ENCODE measurements at regions not wholly inside any gene's neighbourhood (a gene's known extent, or its start where the extent isn't known, plus 50 kb on each side); places are given as distances from the start of the nearest gene placed in this dataset.

DNA sequence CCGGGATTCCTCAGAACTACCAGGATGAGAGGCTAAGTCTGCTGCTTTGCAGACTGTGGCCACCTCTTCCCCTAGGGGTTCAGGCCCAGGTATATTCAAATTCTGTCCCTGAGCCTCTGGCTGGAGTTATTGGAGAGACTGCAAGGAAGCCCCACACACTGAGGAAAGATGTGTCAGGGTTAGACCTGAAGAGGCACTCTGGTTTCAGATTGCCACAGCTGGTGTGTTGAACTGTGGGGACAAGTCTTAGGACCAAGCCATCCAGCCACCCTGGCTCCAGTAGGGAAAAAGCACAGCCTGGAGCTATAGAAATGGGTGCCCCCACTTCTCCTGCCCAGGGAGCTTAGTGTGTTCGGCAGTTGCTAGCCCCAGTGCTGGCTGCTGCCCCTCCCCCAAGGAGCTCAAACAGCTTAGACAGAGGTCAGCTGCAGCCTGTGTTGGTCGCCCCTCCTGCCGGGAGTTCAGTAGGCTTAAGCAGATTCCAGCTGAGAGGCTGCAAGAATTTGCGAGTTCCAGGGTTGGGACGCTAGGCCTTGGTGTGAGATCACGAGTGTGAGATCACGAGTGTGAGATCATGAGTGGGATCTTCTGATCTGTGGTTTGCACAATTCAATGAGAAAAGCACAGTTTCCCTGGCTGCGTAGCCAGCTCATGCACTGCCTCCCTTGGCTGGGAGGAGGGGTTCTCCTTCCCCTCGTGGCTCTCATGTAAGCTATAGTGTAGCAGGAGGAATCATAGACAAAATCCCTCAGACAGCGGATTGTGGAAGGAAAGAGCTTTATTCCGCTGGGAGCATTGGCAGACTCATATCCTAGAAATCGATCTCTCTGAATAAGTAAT, 552.1 kb upstream of the CHORDC1 start:
- in situ Hi-C loops (cut with HindIII; ENCODE audit: low pct_unique_long_range_greater_than_20kb, low sequenced_read_pairs): no loop called here
- peak; percentile 8 for DNase-seq (ENCODE audit: low read depth, low spot score)

DNA sequence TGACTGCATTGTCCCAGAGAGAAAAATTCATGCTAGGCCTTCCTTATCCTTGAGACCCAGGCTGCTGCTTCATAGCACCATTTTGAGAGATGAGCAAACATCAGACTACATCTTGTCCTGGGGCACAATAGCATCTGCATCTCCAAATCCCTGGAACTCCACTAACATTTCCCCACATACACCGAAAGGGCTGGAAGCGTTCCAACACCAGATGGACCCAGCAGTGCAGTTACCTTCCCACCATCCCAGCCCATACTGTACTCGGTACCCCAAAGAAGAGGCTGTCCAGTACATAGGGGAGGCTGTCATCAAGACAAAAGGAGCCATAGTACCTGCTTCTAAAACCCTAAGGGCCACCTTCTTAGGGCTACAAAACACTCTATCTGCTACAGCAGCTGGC, 547.2 kb upstream of the CHORDC1 start:
- in situ Hi-C loops (cut with HindIII; ENCODE audit: low pct_unique_long_range_greater_than_20kb, low sequenced_read_pairs): no loop called here
- DNase-seq (ENCODE audit: low read depth, low spot score): no peak

DNA sequence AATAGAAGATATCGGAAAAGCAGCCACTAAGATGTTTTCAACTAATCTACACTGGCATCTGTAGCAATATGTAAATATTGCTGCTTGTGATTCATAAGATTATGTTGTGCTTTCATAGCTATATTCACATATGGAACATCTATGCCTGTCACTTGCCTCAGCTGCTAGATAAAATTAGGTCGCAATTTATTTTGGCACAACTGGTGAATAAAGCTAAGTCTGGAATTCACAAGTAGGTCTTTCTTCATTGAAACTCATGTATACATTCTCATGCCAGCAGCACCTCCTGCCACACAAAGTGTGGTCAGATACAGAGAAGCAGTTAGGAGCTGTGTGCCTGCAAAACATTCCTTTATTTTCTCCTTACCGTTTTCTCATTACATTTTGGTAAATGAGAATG, 543.3 kb upstream of the CHORDC1 start:
- no peak for DNase-seq (ENCODE audit: low read depth, low spot score)
- in situ Hi-C loops (cut with HindIII; ENCODE audit: low pct_unique_long_range_greater_than_20kb, low sequenced_read_pairs): no loop called here

DNA sequence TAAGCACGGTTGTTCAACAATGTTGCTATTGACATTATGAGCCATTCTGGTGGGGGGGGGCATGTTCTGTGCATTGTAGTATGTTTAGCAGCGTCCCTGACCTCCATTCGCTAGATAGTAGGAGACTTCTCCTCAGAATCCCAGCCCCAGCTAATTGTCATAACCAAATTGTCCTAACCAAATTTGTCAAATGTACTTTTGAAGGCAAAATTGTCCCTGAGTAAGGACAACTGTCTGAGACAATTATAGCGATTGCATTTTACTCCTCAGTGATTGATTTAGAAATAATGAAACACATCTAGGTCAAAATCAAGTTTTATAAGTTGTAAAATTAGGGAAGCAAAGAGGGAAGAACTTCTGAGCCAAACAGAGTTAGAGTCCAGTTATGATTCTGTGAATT, 541.8 kb upstream of the CHORDC1 start:
- in situ Hi-C loops (cut with HindIII; ENCODE audit: low pct_unique_long_range_greater_than_20kb, low sequenced_read_pairs): no loop called here
- DNase-seq (ENCODE audit: low read depth, low spot score): no peak

DNA sequence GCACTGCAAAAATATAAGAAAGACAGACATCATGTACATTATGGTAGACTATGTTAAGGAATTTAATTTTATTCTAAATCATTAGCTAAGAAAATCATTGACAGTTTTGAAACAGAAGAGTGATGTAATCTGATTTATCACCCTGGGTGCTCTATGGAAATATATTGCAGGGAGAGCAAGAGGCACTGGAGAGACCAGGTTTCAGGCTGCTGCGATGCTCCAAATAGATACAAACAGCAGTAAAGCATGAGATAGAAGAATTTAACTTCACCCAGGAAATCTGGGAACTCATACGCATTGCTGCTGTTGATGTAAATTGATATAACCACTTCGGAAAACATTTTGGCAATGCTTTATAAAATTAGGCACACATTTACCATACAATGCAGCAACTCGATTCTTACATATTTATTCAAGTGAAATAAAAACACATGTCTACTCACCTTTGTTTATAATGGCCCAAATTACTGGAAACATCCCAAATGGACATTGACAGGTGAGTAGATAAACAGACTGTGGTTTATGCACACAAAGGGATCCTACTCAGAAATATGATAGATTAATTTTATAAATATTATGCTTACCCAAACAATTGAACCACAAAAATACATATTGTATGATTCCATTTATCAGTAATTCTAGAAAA, 535.1 kb upstream of the CHORDC1 start:
- DNase-seq (ENCODE audit: low read depth, low spot score): no peak
- in situ Hi-C loops (cut with HindIII; ENCODE audit: low pct_unique_long_range_greater_than_20kb, low sequenced_read_pairs): no loop called here

DNA sequence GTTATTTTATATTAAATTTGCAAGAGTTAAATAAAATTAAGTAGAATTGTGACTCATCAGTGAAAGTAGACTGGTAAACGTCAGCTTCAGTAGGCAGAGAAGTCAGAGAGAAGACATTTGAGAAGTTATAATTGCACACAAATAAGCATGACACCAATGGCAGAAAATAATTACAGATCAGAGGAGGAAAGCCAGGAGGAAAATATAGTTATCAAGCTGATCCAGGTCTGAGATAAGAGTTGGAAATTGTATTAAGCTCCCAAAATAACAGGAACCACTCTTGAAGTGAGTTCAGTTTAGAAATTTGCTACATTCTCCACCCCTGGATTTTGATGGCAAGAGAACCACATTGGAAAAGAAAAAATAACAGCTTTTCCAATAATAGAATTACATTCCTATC, 533.8 kb upstream of the CHORDC1 start:
- in situ Hi-C loops (cut with HindIII; ENCODE audit: low pct_unique_long_range_greater_than_20kb, low sequenced_read_pairs): no loop called here
- no peak for DNase-seq (ENCODE audit: low read depth, low spot score)

DNA sequence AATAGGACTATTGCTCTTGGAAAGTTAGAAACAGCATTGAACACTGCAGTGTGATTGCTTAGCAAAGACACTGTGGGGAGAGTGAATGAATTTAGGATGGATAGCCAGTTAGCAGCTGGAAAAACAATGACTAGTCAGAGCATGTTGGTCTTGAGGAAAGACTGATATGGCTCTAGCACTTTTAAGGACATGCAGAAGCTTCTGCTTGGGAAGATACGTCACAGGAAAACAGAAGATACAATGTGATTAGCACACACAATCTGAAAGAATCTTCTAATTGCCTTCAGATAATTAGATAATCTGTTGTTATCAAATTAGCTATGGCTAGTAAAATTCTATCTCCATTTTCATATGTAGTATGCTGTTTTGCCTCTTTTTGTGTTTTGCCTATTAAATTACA, 530.7 kb upstream of the CHORDC1 start:
- in situ Hi-C loops (cut with HindIII; ENCODE audit: low pct_unique_long_range_greater_than_20kb, low sequenced_read_pairs): no loop called here
- DNase-seq (ENCODE audit: low read depth, low spot score): no peak

DNA sequence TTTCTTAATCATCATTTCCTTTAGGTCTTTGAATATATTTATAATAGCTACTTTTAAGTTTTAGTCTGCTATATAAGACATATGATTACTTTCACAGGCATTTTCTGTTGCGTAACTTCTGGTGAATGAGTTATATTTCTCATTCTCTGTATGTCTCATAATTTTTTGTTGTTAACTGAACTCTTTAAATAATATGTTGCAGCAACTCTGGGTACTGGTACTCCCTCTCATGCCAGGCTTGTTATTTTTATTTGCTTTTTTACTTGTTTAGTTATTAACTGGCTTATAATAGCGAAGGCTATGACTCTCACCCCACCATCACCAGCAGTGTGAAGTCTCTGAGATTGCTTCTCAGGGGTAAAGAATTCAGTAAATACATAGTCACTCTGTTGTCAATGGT, 524.2 kb upstream of the CHORDC1 start:
- DNase-seq (ENCODE audit: low read depth, low spot score): no peak
- in situ Hi-C loops (cut with HindIII; ENCODE audit: low pct_unique_long_range_greater_than_20kb, low sequenced_read_pairs): no loop called here

DNA sequence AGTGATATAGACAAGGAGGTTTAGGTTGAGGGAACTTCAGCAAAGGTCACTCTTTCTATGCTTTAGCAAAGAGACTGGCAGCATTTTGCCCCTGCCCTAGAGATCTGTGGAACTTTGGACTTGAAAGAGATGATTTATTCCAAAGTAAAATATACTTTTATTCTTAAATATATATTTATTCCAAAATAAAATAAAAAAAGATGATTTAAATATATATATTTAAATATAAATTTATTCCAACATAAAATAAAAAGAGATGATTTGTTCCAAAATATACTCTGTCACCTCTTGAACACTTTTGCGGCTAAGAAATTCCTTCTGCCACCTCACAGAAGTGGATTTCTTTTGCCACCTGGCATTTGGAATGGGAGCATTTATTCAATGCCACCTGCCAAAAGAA, 521.3 kb upstream of the CHORDC1 start:
- no peak for DNase-seq (ENCODE audit: low read depth, low spot score)
- in situ Hi-C loops (cut with HindIII; ENCODE audit: low pct_unique_long_range_greater_than_20kb, low sequenced_read_pairs): no loop called here

DNA sequence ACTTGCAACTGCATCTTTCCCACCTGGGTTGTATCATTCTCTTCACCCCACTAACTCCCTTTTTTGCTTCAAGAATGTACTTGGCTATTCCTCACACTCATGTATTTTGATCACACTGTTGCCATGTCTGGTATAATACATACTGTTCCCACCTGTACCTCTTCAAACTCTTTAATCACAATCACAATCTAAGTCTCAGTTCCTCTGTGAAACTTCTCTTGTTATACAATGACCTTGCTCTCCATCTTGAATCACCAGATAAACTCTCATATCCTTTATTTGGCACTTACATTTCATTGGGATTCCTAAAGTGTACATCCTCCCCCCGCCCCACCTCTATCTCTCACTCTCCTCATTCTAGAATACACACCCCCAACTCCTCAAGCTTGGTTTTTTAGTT, 516.0 kb upstream of the CHORDC1 start:
- in situ Hi-C loops (cut with HindIII; ENCODE audit: low pct_unique_long_range_greater_than_20kb, low sequenced_read_pairs): no loop called here
- no peak for DNase-seq (ENCODE audit: low read depth, low spot score)

DNA sequence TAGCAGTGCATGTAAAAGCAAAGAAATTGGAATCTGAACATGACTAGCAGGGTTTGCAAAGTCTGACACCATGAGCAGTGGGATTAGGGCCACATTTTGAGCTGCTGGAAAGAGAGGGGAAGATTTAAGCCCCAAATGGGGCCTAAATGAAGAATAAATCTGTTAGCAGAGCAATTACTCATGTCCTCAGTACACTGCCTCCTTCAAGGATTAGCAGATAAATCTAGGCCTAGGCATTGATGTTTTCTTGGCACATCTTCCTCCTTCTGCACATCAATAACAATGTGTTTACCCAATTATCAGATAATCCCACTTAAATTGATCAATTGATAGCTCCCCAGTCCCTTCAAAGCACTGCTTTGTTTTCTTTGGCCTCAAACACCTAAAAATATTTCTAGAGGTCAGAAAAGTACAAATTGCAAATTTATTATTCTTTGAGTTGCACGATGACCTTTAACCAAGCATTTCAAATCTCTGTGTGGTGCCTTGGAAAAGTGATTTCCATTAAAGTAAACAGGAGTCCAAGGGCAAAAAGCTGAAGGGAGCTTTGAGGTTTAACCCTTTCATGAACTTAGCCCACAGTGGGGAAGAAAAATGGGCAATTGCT, 514.7 kb upstream of the CHORDC1 start:
- in situ Hi-C loops (cut with HindIII; ENCODE audit: low pct_unique_long_range_greater_than_20kb, low sequenced_read_pairs): no loop called here
- DNase-seq (ENCODE audit: low read depth, low spot score): no peak

DNA sequence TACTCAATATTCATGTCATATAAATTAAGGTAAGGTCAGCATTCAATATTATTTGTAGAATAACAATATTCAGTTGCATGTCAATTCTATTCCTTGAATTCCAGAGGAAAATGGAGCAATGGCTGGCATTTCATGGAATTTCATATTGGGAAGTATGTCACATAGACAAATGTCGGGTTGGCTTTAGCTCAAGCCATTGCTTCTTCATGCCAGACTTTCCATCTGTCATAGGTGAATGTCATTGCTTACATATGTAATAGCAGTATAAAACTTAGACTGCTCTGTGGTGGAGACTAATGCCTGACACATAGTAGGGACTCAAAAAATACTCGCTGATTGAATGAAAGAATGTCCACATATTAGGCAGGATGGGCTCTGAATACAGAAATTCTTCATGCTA, 509.6 kb upstream of the CHORDC1 start:
- in situ Hi-C loops (cut with HindIII; ENCODE audit: low pct_unique_long_range_greater_than_20kb, low sequenced_read_pairs): no loop called here
- no peak for DNase-seq (ENCODE audit: low read depth, low spot score)

DNA sequence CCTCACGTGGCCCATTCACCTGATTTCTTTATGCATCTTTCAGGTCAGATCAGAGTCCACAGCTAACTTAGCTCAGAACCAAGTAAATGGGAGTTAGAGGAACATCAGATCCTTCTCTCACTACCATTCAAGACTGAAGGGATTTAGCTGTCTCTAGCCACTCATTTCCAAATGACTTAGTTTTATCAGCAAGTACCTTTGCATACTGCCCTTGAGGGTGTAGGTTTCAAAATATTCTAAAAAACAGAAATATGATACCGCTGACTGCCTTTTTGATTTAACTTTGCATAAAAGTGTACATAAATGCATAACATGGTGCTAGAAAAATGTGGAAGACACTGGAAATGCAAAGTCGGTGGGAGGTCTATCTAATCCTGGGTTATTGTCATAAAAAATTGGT, 500.6 kb upstream of the CHORDC1 start:
- no peak for DNase-seq (ENCODE audit: low read depth, low spot score)
- in situ Hi-C loops (cut with HindIII; ENCODE audit: low pct_unique_long_range_greater_than_20kb, low sequenced_read_pairs): no loop called here

DNA sequence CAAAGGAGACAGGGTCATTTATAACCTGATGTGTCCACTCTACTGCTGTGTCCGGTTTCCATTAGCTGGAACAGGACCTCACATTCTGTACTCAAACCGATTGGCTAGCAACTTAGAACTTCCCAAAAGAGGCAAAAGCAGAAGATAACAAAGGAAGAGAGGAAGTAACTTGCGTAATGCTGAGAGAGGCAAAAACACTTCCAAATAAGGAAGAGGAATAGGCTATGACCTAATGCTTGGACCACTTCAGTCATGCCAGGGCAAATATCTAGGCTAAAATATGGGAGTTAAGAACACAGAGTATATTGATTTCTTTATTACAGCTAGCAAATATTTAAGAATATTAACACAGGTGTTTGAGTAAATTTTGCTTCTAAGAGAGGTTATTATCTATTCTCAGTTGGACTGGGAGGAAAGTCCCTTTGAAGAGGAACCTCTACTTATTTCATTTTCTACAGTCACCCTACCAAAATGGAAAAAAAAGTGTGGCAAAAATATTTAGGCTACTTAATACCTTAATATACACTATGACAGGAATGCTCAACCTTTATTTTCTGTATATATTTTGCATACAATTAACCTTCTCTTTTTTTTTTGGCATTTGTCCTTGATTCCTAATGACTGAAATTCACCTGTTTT, 499.8 kb upstream of the CHORDC1 start:
- in situ Hi-C loops (cut with HindIII; ENCODE audit: low pct_unique_long_range_greater_than_20kb, low sequenced_read_pairs): no loop called here
- DNase-seq (ENCODE audit: low read depth, low spot score): no peak

DNA sequence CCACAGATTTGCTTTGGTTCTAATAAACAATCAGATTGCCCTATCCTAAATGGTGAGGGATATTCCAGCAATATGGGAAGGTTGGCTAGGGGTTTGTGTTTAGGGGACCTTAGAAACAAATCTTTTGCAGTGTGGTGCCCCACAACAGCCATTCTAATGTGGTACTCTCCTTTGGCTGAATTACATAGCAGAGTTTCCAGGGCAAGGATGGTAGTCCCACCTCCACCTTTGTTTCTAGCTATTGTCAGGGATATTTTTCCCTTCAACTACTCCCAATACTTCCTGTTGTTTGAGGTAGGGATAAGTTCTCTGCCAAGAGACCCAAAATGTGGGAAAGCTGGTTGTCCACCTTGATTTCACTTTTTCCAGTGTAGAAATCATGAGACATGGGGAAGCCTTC, 494.7 kb upstream of the CHORDC1 start:
- in situ Hi-C loops (cut with HindIII; ENCODE audit: low pct_unique_long_range_greater_than_20kb, low sequenced_read_pairs): no loop called here
- DNase-seq (ENCODE audit: low read depth, low spot score): no peak

DNA sequence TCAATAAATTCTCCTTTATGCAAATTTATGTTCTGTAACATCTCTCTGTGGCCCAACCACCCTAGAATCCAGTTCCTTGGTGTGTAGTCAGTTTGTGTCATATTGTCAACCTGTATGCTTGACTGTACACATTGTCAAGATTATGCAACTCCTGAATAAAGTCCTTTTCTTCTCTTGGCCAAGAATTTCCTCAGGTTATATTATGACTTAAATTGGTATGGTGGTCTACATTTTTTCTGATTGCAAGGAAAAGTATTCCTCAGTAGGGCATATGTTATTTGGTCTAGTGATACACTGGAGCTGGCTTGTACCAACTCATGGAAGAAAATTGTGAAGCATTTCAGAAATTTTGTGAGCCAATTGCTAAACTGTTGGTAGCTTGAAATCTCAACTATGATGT, 482.8 kb upstream of the CHORDC1 start:
- in situ Hi-C loops (cut with HindIII; ENCODE audit: low pct_unique_long_range_greater_than_20kb, low sequenced_read_pairs): no loop called here
- no peak for DNase-seq (ENCODE audit: low read depth, low spot score)

DNA sequence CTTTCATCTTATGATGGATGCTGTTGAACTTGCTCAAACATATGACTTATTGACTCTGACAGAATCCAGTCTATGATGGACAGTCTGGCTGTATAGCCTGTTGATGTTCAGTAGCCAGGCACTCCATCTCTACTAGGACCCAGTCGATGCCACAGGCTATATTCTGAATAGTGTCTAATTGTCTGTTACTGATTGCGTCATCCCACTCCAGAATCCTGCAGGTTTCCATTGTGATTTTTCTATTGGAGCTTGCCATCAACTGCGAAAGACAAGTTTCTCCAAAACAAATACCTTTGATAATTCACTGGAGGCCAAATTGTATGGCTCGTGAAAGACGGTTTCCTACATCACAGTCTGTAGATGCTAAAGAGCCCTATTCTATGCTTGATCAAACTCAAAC, 481.7 kb upstream of the CHORDC1 start:
- in situ Hi-C loops (cut with HindIII; ENCODE audit: low pct_unique_long_range_greater_than_20kb, low sequenced_read_pairs): no loop called here
- peak; percentile 49 for DNase-seq (ENCODE audit: low read depth, low spot score)

DNA sequence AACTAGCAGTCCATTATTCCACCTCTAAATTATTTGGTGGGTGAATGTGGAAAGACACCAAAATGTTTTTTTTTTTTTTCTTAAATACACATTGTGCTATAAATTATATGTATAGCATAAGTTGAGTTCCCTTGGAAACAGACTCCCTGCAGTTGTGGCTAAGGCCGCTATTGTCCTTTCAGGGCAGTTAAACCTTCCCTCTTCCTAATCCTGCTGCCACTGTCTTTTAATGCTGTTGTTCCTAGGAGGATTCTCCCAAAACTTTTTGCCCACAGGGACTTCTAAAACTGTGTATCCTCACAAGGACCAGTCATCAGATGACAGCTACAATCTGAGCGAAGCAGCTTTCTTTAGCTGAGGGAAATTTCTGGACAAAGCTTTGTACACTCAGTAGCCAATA, 478.9 kb upstream of the CHORDC1 start:
- in situ Hi-C loops (cut with HindIII; ENCODE audit: low pct_unique_long_range_greater_than_20kb, low sequenced_read_pairs): no loop called here
- no peak for DNase-seq (ENCODE audit: low read depth, low spot score)
